NB4 (cell line): ENCODE measurements at regions not wholly inside any gene's neighbourhood (a gene's known extent, or its start where the extent isn't known, plus 50 kb on each side); places are given as distances from the start of the nearest gene placed in this dataset.
A peak's percentile ranks its signal among the peaks of the same experiment; 100 is the strongest.

Source experiments
- DNase-seq: peaks from one replicate; pipeline ENCODE4 v3.0.0; 2010; ENCODE audit warnings: low read depth
- H3K4me3 ChIP-seq: one replicate; pipeline ENCODE4 v1.5.1; 2011; ENCODE audit warnings: mild to moderate bottlenecking, low read depth, low read length, moderate library complexity
- CTCF ChIP-seq: IDR thresholded peaks from one replicate; pipeline ENCODE4 v1.5.1; 2012; ENCODE audit warnings: low read depth, low read length
- MYC ChIP-seq: IDR thresholded peaks from 2 replicates; pipeline ENCODE4 v1.6.1; 2011; ENCODE audit warnings: low read depth, low read length
- POLR2A ChIP-seq: IDR thresholded peaks from 2 replicates; pipeline ENCODE4 v1.6.1; 2011; ENCODE audit warnings: mild to moderate bottlenecking; ENCODE audit not compliant: insufficient read length; ENCODE audit errors: extremely low read depth
- TF ChIP-seq, protein P1 (sequence below): IDR thresholded peaks from 2 replicates; pipeline ENCODE4 v1.6.1; 2011; ENCODE audit warnings: low read depth, low read length

GRCh38 chr3:5293207-5293606, 105.7 kb downstream of the EDEM1 start:
- TF ChIP-seq CTCF: no peak
- no peak for DNase-seq
- no peak overlapping the region for H3K4me3 ChIP-seq

DNA sequence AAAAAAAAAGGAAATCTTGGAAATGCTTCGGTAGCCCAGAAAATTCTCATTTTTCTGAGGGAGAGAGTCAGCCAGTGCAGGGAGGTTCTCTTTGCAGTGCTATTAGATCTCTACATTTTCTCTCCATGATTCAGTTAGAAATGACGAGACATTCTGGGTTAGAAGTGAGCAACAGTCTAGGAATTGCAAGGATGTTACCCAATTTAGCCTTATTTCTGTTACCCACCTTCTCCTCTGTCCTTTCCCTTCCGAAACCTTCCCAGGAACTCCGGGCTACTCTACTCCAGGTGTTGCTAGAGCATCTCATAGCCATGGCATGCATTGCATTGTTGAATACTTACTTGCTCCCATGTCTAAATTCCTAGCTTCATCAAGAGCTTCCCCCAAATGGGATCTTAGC, 106.8 kb downstream of the EDEM1 start:
- no peak for DNase-seq
- TF ChIP-seq POLR2A (no peak), CTCF (no peak), MYC (no peak)
- TF ChIP-seq, protein P1, sequence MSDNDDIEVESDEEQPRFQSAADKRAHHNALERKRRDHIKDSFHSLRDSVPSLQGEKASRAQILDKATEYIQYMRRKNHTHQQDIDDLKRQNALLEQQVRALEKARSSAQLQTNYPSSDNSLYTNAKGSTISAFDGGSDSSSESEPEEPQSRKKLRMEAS: no peak

DNA sequence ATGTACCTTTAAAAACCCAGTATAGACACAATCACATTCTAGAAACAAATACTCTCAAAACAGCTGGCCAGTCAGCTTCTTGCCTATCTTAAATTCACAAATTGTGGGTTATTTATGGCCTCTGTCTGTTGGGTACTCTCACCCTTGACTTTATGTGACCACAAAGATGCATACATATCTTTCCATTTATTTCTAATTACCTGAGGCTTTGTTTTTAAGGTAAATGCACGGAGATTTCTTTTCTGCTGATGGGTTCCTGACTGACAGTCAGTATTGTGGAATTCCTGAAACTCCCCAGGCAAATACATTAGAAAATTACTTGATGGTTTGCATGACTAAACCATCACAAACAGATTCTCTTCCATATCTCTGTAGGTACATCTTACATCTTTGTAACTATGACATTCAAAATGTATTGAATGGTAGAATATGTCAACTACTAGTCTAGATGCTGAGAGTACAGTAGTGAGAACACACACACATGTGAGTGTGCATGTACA, 107.7 kb downstream of the EDEM1 start:
- DNase-seq: no peak
- TF ChIP-seq MYC (no peak), CTCF (no peak), POLR2A (no peak)
- TF ChIP-seq, protein P1: no peak
- H3K4me3 ChIP-seq: no peak overlapping the region

More for the DNA sequence above, 106.8 kb downstream of the EDEM1 start:
- H3K4me3 ChIP-seq: no peak overlapping the region

GRCh38 chr3:5296362-5296761, 108.9 kb downstream of the EDEM1 start:
- TF ChIP-seq CTCF: no peak
- no peak for TF ChIP-seq POLR2A
- TF ChIP-seq, protein P1: no peak
- no peak for TF ChIP-seq MYC
- no peak for DNase-seq
- H3K4me3 ChIP-seq: no peak overlapping the region

DNA sequence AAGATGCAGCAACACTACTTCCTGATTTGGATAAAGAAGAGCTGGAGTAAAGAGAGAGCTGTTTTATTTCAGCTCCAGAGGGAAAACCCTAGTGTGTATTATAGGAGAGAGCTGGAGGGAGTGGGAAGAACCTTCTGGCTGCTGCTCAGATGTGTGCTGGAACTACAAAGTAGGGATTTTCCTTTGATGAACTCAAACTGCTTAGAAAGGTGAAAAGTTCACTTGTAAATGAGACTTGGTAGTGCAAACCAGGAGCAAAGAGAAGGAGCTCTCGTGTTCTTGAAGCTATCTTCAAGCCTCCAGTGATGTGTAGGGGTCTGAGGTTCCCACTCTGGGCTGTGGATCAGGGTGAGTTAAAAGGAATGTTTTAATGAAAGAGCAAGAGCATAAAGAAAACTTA, 110.4 kb downstream of the EDEM1 start:
- no peak overlapping the region for H3K4me3 ChIP-seq
- DNase-seq: no peak
- no peak for TF ChIP-seq CTCF
- no peak for TF ChIP-seq POLR2A
- TF ChIP-seq, protein P1: no peak
- no peak for TF ChIP-seq MYC

DNA sequence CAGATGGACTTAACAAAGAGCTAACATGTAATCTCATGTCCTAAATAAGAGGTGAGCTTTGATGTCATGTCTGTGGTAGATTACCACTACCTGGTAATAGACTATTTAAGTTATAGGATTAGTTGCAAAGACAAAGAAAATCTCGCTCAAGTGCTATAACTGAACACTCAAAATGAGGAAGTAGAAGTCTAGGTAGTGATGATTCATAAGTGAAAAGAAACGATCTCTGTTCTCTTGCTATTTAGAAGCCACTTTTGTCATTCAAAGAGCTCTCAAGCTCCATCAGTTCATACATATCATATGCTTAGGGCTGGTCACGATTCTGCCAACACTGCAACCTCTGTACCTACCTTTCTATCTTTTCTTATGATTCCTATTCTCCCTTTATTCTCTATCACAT, 110.9 kb downstream of the EDEM1 start:
- DNase-seq: peak; percentile 48
- TF ChIP-seq POLR2A (no peak), MYC (no peak), CTCF (no peak)
- TF ChIP-seq, protein P1: no peak
- H3K4me3 ChIP-seq: no peak overlapping the region
